Activated T-cell treated with anti-CD3 and anti-CD28 coated beads for 48 hours (primary cell): ENCODE measurements at regions not wholly inside any gene's neighbourhood (a gene's known extent, or its start where the extent isn't known, plus 50 kb on each side); places are given as distances from the start of the nearest gene placed in this dataset.
"Not testable (repeated sequence)": the region's sequence is repeated elsewhere in the genome, so short reads cannot be mapped to it uniquely, and the experiment has no call there.

Experiments
- DNase-seq: peaks from one replicate; pipeline ENCODE4 v3.0.0-alpha.2; 2020; ENCODE audit warnings: low read depth

GRCh38 chr18:10249270-10249669 lies 205.2 kb upstream of the APCDD1 start:
- DNase-seq, result no peak

- no peak for DNase-seq
These were observed 204.6 kb upstream of the APCDD1 start for GRCh38 chr18:10249801-10250200.

- DNase-seq, result no peak
These were observed 201.9 kb upstream of the APCDD1 start for GRCh38 chr18:10252494-10252893.

- no peak for DNase-seq
These were observed 201.3 kb upstream of the APCDD1 start for GRCh38 chr18:10252952-10253705.

- DNase-seq, result not testable (repeated sequence)
These were observed 198.2 kb upstream of the APCDD1 start for GRCh38 chr18:10256276-10256675.

GRCh38 chr18:10258836-10259474 lies 195.5 kb upstream of the APCDD1 start:
- DNase-seq, result no peak

- DNase-seq, result no peak
These were observed 194.5 kb upstream of the APCDD1 start for GRCh38 chr18:10259901-10260300.

- DNase-seq, result no peak
These were observed 192.8 kb upstream of the APCDD1 start for GRCh38 chr18:10261344-10262276.

- DNase-seq, result no peak
These were observed 191.9 kb upstream of the APCDD1 start for GRCh38 chr18:10262566-10262965.

GRCh38 chr18:10264260-10264659 lies 190.2 kb upstream of the APCDD1 start:
- no peak for DNase-seq

GRCh38 chr18:10265560-10266333 lies 188.7 kb upstream of the APCDD1 start:
- DNase-seq, result no peak

GRCh38 chr18:10266334-10266590 lies 188.2 kb upstream of the APCDD1 start:
- no peak for DNase-seq

GRCh38 chr18:10269261-10269660 lies 185.2 kb upstream of the APCDD1 start:
- no peak for DNase-seq

- DNase-seq, result no peak
These were observed 184.3 kb upstream of the APCDD1 start for GRCh38 chr18:10270151-10270571.

- DNase-seq, result no peak
These were observed 183.0 kb upstream of the APCDD1 start for GRCh38 chr18:10271481-10271880.

GRCh38 chr18:10274301-10274700 lies 180.1 kb upstream of the APCDD1 start:
- DNase-seq, result no peak

GRCh38 chr18:10275486-10275885 lies 178.9 kb upstream of the APCDD1 start:
- no peak for DNase-seq

- no peak for DNase-seq
These were observed 176.2 kb upstream of the APCDD1 start for GRCh38 chr18:10278265-10278664.

- DNase-seq, result no peak
These were observed 175.0 kb upstream of the APCDD1 start for GRCh38 chr18:10279471-10279870.

- no peak for DNase-seq
These were observed 174.4 kb upstream of the APCDD1 start for GRCh38 chr18:10279905-10280644.

- DNase-seq, result no peak
These were observed 169.7 kb upstream of the APCDD1 start for GRCh38 chr18:10284540-10285282.
